Bronchial epithelial cell (primary cell): ENCODE measurements at regions not wholly inside any gene's neighbourhood (a gene's known extent, or its start where the extent isn't known, plus 50 kb on each side); places are given as distances from the start of the nearest gene placed in this dataset.

ENCODE experiments used
- DNase-seq: peaks from one replicate; pipeline ENCODE4 v3.0.0-alpha.2; 2010; ENCODE audit warnings: low read depth
- FAIRE-seq: peaks from 2 replicates; lab custom pipeline; 2011; peaks lifted over from hg19 to GRCh38; lab: Jason Lieb, UNC
- H3K27me3 ChIP-seq: 2 replicates; pipeline ENCODE4 v1.5.1; 2011; ENCODE audit warnings: low read length; ENCODE audit not compliant: control insufficient read depth, insufficient read depth
- H3K36me3 ChIP-seq: 2 replicates; pipeline ENCODE4 v1.5.1; 2011; ENCODE audit warnings: low read length; ENCODE audit not compliant: control insufficient read depth, insufficient read depth
- H3K4me3 ChIP-seq: 2 replicates; pipeline ENCODE4 v1.5.1; 2011; ENCODE audit warnings: mild to moderate bottlenecking, low read depth, low read length, control low read depth
- CTCF ChIP-seq: IDR thresholded peaks from 2 replicates; pipeline ENCODE4 v1.5.1; 2011; ENCODE audit warnings: mild to moderate bottlenecking, moderate library complexity, low read length, control low read depth, inconsistent platforms; ENCODE audit not compliant: insufficient read depth, severe bottlenecking

DNA sequence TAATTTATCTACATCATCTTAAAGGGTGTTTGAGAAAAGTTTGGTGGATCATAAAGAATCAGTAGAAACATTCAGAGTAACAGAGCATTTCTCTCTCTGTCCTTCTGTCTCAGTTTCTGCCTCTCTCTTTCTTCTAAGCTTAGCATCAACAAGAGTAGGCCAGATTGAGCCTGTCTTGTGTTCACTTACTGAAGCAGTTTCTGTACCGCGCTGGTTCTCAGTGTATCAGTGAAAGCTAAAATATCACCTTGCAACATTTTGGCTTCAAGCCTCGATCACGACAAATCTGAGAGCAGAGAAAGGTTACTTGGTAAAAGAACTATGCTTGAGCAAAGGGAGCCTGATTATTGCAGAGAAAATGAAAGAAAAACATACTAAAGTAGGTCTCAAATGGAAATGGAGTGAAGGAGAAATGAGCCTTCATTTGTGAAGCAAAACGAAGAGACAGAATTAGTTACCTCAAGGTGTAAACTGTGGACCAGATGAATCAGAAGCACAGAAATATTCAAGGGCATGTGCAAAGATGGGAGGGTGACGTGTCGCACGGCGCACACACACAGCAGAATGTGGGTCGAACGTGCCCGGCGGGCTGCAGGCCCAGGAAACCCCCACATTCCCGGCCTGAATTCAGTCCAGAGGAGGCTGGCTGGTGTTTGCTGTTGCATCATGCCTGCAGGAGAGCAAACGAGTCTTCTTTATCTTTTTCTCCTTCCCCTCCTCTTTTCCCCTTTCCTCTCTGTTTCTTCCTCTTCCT, 509.3 kb downstream of the QKI start:
- DNase-seq (peak; percentile 17), FAIRE-seq (no peak)
- TF ChIP-seq CTCF = no peak
- Histone ChIP-seq H3K36me3 (no peaks in the 10 kb centered on the region), H3K27me3 (no peaks in the 10 kb centered on the region), H3K4me3 (no peak overlapping the region)

GRCh38 chr6:163922562-163922961, 508.0 kb downstream of the QKI start:
- DNase-seq (no peak), FAIRE-seq (no peak)

GRCh38 chr6:163919652-163920051, 505.1 kb downstream of the QKI start:
- H3K4me3 ChIP-seq = no peak overlapping the region
- no peaks in the 10 kb centered on the region for H3K27me3 ChIP-seq
- no peak for FAIRE-seq
- no peak for TF ChIP-seq CTCF
- DNase-seq = no peak
- no peaks in the 10 kb centered on the region for H3K36me3 ChIP-seq

More at GRCh38 chr6:163922562-163922961, 508.0 kb downstream of the QKI start:
- H3K36me3 ChIP-seq = no peaks in the 10 kb centered on the region
- no peak for TF ChIP-seq CTCF
- H3K27me3 ChIP-seq = no peaks in the 10 kb centered on the region
- H3K4me3 ChIP-seq = no peak overlapping the region

DNA sequence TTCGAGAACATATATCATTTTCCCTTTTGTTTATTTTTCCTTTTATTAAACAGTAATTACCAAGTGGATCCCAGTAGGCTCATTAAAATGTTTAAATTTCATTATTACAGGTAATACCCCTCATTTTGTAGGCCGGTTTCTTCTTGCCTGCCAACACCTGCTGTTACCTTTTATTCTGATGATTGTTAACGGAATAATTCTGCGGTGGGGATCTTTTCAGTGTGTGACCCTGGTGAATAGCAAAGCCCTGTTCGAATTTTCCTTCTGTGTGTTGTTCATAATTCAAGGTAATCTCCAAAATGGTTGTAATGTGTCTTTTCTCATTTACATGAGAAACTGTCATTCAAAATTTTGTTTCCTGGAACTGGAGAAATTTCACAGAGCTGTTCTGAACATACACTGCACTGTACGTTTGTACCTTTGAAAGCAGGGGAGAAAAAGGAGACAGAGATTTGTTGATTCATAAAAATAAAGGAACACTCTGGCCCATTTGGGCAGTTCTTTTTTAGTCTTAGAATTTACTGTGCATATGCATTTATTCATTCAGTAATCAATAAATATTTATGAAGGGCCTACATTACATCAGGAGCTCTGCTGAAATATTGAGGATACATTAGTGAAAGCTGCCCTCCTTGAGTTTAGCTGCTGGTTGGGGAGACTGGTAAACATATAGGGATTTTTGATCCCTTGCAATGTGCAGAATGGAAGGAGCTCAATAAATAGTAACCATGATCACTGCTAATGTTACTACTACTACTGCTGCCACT, 502.0 kb downstream of the QKI start:
- H3K4me3 ChIP-seq = no peak overlapping the region
- H3K36me3 ChIP-seq = no peaks in the 10 kb centered on the region
- H3K27me3 ChIP-seq = no peaks in the 10 kb centered on the region
- no peak for TF ChIP-seq CTCF
- DNase-seq = no peak
- FAIRE-seq = no peak

DNA sequence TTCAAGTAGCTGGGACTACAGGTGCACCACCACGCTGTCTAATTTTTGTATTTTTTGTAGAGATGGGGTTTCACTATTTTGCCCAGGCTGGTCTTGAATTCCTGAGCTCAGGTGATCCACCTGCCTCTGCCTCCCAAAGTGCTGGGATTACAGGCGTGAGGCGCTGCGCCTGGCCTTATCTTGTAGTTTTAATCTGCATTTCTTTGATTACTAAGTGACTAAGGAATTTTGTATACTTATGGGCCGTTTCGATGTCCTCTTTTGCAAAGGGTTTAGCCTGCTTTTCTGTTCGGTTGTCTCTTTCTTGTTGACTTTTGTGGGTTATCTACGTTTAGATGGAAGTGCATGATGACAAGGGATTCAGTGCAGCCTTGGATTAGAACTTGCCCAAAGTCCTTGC, 500.6 kb downstream of the QKI start:
- Histone ChIP-seq H3K36me3 (no peaks in the 10 kb centered on the region), H3K27me3 (no peaks in the 10 kb centered on the region), H3K4me3 (no peak overlapping the region)
- no peak for FAIRE-seq
- no peak for DNase-seq
- TF ChIP-seq CTCF = no peak

GRCh38 chr6:163913045-163913444, 498.5 kb downstream of the QKI start:
- TF ChIP-seq CTCF = no peak
- FAIRE-seq (no peak), DNase-seq (no peak)
- H3K27me3 ChIP-seq = no peaks in the 10 kb centered on the region
- no peaks in the 10 kb centered on the region for H3K36me3 ChIP-seq
- H3K4me3 ChIP-seq = no peak overlapping the region
